H4 (cell line): ENCODE measurements at regions not wholly inside any gene's neighbourhood (a gene's known extent, or its start where the extent isn't known, plus 50 kb on each side); places are given as distances from the start of the nearest gene placed in this dataset.

ENCODE experiments used
- DNase-seq: peaks from one replicate; pipeline ENCODE4 v3.0.0-alpha.2; 2015; ENCODE audit warnings: low spot score

DNA sequence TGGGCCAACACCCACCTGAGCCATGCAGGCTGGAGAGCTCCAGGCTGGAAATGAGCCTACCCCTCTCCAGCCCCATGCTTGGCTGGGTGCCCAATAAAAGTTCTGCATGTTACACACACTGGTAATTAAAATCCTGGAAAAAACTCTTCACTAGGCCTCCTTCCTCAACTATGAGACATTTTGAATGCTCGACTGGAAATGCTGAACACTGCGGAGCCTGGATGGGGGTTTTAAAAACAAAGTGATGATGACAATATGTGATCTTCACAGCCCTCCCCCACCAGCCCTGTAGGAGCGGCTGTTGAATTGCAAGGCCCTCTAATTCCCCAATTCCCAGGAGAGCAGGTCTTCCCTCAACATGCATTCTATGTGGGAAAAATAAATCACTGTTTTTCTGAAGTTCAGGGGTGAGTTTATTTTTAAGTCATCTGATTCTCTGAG is 179.2 kb downstream of the TTC32 start:
- no peak for DNase-seq

DNA sequence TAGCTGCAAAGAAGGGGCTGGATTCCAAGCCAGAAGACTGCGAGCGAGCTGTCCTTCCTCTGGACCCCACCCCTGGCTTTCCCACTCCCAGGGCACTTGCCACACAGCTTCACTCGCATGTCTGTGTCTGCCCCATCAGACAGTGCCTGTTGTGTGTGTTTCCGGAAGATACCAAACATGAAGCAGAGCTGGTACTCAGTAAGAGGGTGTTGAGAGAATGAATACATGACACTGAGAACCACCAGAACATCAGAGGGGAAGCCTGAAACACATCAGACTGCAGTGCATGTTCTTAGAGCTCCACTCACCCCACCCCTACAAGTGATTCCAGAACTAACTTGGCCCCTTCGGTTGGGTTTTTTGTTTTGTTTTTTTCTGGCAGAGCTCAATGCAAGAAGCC is 181.5 kb downstream of the TTC32 start:
- no peak for DNase-seq

DNA sequence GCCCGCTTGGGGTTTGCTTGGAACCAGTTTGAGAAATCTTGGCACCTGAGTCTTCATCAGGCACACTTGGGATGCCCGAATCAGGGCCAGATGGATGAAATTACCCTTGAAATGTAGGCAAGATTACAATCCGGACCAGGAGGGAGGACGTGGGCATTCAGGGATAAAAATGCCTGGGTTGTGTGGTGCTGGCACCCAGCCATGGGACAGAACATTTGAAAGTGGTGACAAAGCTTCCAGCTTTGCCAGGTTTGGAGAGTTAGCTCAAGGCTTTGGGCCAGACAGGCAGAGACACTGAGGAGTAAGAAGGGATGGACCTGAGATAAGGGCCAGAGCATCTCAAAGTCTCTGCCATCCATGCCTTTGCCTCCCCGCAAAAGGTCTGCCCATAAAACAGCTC is 182.2 kb downstream of the TTC32 start:
- no peak for DNase-seq

DNA sequence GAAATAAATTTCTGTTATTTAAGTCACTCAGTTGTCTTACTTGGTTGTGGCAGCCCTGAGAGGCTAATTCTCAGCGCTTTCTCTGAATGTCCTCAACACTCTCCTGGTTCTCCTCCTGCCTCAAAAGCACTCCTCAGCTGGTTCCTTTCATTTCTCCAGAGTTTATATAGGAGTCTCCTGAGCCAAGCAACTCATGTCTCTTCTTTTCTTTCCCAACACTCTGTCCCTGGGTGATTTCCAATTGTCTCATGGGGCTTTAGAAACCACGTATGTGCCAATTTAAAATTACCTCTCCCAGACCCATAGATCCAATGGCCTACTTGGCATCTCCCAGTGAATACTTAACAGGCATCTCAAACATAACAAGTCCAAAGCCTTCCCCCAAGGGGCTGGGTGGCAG is 184.3 kb downstream of the TTC32 start:
- no peak for DNase-seq

DNA sequence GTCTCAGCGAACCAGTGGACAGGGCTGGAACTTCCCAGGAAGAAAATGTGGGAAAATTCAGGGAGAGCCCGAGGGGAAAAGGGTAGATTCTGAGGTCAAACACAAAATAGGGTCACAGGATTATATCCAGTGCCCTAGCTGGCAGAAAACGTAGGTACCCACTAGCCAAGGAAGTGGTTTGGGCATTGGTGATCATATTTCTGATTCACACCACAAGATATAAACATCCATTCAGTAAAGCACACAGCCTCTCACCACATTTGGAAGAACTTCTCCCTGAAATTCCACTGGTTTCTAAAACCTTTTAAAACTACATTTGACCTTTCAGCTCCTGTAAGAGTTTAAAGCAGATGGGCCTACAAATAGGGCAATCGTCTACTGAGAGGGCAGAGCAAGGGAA is 186.9 kb downstream of the TTC32 start:
- DNase-seq: peak; percentile 85

DNA sequence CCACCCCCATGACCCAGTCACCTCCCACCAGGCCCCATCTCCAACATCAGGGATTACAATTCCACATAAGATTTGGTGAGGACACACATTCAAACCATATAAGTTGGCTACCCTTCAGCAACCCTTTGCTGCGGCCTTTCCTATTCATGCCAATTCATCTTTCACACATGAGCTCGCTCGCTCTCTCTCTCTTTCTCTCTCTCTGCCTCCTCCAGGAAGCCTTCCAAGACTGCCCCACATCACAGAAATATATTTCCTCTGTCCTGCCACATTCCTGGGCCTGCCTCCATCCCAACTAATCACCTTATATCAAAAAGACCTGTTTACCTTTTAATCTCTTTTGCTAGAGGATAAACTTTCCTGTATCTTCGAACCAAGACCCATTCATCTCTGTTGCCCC is 188.9 kb downstream of the TTC32 start:
- no peak for DNase-seq

DNA sequence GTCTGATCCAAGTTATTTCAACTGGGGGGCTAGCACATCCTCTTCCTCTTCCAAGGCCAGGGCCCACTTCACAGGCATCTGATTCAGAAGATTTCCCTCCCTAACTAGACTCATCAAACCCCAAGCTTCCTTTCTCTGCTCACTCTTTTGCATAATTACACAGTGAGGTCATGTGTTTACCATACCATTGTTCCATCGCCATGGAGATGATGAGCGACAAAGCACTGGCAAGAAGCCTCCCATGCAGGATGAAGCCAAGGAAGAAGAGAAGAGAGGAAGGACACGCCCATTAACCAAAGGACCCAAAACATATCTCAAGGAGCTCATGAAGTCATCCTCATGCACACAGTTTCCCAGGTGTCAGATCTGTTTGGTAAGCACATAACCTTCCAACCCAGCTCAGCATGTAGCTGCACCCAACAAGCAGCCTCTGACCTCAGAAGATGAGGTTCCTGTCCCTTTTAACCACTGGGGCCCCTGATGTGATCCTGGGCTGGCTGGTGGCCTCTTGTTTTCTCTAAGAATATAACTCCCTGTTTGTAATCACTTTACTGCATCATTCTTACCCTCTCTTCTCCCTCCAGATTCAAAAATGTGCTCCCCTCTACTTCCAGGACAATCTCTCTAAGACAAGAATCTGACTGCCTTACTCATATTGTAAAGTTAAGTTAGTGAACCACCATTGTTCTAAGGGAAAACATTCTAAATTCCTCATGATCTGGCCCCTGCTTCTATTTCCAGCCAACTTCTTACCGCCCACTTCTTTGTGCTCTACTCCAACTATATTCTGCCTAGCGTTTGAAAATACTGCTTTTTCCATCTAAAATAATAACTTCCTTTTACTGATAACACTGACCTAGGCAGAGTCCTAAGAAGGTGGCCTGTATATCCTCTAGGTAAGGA is 190.1 kb downstream of the TTC32 start:
- DNase-seq: peak; percentile 74

DNA sequence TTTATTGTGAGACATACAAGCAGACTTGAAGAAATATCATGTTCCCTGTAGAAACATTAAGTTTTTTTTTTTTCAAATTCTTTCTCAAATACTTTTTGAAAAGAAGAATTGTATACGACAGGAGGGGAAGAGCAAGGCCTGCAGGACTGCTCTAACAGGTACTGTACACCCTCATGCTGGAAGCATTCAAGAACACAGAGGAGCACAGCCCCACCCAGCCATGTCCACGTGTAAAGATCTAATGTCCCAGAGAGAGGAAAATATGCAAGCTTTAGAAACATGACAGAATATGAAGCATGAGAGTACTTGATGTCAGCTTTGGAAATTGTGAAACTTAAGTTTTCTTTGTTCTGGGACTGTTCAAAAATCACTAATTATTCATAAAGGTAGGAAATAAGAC is 191.6 kb downstream of the TTC32 start:
- no peak for DNase-seq

DNA sequence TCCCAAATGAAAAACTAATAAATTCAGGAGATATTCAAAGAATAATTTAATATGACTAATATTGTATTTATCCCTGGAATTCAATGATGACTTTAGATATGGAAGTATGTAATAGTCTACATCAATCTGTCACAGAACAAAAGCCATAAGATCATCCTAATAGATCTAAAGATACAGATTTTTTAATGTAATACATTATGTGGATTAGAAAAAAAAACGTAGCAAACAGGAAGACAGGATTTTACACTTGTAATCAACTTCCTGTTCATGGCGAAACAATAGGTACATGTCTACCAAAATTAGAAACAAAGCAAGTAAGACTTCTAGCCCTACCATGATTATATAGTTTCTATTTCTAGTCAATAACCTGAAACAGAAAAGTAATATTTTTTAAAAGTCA is 192.2 kb downstream of the TTC32 start:
- no peak for DNase-seq

DNA sequence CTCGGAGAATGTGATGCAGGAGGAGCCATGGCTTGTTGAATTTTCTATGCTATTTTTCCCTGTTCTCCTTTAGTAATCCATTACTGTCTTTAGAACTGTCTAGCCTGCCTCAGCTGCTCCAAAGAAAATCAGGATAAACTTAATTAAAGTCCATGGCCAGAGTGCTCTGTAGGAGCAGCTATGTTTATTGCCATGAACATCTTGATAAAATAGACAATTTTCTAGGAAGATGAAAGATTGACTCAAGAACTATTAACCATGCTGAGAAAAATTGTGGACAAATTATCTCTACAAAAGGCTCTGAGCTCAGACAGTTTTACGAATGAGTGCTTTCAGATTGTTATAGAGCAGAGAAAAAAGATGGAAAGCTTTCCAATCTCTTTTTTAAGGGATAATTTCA is 193.0 kb downstream of the TTC32 start:
- DNase-seq: no peak

DNA sequence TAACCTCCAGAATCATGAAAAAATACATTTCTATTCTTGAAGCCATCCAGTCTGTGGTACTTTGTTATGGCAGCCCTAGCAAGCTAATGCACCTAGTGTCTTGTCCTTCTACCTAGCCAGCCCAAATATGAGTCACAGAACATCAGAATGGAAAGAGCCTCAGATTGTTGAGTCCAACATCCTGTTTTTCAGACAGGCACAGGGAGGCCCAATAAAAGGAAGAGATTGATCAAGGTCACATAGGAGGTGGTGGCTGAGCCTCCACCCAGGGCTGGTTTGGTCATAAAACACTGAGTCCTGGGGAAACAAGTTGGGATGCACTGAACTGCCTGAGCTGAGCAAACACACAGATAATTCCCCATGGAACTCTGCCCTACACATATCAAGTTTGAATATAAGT is 195.5 kb downstream of the TTC32 start:
- DNase-seq: no peak

DNA sequence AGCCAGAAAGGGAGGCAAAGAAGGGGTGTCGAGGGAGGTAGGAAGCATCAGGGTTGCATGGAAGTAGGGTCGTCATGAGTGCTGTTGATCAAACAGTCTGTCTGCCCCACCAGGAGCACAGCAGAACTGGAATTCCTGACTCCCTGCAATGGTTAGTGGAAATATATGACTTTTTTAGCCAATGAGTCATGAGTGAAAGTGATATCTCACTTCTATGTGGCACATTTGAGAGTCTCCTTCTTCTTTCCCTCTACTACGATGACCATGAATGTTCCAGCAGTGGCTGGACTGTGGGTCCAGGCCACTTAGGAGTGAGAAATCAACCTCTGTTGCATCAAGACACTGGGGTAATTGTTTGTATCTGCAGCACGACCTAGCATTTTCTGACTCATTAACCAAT is 199.5 kb downstream of the TTC32 start:
- DNase-seq: no peak

DNA sequence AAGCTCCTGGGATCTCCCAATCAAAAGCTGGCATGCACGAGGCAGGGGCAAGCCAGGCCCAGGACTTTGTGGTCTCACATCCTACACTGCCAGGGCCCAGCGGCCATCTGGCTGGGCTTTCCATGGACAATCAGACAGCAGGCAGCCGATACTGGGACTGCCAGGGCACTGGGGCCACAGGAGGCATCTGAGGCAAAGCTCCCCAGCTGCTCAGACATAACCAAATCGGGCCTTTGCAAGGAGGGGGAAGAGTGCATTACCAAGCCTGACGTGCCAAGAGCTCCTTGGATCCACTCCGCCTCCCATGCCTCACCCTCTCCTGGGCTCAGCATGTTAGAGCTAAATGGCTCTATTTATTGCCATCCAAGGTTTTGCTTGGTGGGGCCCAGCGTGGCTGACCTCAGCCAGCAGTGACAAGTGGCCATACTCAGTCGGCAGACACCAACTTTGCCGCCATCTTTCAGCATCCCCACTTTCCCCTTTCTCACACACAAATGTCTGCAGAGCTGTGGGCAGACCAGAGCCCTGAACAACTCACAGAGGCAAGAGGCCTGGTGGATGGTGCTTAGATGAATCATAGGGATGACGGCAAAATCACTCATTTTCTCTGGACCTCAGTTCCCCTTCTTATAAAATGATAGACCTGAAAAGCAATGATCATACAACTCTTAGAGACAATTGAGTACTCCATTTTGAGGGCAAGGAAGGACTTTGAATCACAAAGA is 200.8 kb downstream of the TTC32 start:
- no peak for DNase-seq

DNA sequence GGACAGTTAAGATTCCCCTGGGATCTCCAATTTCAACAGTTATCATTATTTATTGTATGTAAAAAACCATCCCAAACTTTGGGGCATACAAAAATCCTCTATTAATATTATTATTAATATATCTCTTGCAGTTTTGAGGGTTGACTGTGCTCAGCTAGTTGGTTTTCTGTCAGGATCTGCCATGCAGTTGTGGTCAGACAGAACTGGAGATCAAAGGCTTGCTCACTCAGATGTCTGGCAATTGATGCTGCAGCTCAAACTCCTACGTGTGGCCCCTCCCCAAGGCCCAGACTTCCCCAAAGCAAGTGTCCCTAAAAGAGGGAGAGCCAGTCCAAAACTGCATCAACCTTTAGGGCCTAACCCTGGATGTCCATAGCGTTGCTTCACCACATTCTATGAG is 204.7 kb downstream of the TTC32 start:
- no peak for DNase-seq

DNA sequence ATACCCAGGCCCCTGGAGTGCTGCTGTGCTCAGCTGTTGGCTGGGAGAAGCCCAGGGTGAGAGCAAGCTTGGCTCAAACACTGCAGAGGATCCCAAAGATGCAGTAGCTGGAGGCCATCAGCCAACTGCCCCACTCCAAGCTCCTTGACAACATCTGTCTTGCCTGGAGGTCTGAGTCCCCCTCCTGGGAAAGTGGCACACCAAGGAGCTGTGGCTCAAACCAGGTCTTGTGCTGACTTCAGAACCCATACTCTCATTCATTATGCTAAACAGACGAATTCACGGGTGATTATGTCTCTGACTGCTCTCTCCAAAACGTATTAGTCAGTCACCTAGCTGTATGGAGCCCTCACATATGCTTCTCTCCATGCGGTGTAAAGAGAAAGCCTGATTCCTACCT is 206.1 kb downstream of the TTC32 start:
- no peak for DNase-seq

DNA sequence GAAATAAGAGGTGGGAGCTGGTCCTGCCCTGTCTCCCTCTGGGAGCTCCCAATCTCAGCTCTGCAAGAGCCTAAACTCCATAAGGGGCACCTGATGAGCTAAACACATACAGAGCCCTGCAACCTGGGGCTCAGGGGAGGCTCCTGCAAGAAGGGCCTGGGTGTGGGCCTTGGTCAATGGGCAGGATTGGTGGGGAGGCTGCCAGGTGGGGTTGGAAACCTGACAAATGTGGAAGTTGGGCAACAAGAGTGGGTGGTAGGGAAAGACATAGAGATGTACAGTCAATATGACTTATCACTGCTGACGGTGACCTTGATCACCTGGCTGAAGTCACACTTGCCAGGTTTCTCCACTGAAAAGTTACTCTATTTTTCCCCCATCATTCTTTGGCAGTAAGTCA is 209.9 kb downstream of the TTC32 start:
- no peak for DNase-seq

DNA sequence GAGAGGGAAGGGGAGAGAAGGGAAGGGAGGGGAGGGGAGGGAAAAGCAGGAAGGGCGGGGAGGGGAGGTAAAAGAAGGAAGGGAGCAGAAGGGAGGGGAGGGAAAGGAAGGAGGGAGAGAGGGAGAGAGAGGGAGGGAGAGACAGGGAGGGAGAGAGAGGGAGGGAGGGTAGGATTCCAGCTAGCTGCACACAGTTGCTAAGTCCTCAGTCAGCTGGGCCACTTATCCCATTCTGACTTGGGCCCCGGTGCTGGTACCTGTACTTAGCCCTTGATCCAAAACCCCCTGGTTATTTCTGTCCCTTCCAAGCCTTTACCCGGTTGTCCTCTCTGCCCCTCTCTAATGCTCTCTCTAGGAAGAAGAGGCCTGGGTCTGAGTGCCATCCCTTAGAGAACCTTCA is 211.4 kb downstream of the TTC32 start:
- no peak for DNase-seq

DNA sequence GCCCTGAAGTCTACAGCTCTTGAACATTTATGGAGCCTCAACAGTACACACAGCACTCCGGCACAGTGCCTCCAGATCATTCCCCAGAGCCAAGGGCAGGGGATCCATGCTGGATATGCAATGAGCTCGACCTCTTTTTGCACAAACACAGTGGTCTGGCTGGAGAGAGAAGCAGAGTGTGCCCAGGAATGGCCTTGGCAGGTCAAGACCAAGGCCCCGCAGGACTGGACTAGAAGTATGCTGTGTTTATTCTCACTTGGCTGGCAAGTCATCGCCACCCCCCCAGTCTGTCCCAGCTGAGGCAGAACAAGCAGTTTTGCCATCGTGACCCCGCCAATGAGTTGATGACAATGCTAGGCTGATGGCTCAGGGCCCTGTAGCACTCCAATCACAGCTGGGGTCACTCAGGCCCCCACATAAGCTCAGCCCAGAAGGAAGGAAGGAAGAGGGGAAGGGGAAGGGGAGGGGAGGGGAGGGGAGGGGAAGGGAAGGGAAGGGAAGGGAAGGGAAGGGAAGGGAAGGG is 212.1 kb downstream of the TTC32 start:
- DNase-seq: no peak

DNA sequence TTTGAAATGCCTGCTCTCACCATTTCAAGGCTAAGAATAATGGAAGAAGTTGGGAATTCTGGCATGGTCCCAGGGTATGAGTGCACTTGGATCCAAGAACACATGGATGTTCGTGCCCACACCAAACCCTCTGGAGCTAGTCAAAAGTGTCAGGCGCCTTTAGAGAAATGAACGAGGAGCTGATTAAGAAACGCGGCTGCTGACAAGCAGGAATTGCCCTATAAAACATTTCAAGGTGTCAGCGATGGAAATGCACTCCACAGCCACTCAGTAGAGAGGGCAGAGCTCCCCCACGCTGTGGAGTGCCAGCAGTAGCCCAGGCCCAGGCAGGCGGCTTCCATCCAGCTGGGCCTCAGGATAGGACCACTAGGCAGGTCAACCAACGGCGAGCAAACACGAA is 213.7 kb downstream of the TTC32 start:
- DNase-seq: no peak

DNA sequence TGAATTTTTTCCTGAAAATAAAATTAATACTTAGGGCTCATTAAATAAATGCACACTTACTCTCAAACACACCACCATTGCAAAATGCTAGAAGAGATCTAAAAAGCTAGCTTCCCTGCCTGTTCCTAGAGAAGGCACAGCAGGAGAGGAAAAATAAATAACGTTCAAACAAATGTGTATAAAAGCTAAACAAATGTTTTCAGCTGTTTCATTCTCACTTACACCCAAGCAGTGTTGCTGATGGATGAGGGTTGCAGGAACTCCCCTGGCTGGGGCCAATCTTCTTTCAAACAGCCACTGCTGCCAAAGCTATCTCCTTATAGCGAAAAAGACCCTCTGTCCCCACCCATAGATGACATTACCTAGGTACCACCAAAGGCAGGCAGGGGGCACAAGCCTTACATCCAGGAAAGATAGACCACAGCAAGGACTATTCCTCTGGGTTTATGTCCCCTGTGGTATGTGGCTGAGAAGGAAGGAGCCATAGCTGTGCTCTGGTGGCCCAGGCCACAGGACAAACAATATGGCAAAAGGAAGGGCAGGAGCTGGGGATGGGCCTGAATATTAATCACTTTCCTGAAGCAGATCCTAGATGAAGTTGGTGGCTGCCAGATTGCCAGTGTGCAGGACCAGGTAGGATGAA is 214.6 kb downstream of the TTC32 start:
- no peak for DNase-seq

DNA sequence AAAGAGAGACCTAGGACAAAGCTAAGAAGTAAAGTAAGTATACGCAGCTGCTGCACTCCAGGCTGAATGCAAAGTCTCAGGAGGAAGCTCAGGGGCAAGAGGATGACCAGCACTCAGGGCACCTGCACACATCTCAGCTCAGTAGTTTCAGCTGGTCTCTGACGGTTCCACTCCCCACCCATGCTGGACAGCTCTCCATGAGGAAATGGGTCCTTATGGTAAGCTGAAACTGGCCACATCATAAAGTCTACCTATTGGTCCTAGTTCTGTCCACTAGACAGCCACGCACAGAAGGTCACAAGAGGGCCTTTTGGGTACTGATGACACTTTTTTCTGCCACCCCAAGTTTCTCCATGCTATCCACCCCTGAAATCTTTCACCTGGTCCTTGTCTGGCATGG is 215.3 kb downstream of the TTC32 start:
- no peak for DNase-seq

DNA sequence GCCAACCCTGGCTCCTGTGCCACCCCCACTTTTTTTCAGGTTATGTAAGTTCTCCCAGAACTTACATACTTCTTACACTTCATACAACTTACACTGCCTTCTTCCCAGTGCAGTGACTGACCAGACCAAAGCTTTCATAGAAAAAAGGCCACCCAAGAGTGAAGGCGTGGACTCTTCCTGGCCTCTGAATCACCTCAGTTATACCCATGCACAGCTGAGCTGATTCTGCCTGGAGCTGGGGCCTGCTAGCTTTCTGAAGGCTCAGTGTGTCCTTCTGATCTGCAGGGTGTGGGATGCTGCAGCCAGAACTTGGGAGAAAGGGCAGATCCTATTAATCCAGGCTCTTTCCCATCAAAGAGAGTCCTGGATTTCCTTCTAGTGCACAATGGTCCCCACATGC is 216.1 kb downstream of the TTC32 start:
- DNase-seq: no peak

DNA sequence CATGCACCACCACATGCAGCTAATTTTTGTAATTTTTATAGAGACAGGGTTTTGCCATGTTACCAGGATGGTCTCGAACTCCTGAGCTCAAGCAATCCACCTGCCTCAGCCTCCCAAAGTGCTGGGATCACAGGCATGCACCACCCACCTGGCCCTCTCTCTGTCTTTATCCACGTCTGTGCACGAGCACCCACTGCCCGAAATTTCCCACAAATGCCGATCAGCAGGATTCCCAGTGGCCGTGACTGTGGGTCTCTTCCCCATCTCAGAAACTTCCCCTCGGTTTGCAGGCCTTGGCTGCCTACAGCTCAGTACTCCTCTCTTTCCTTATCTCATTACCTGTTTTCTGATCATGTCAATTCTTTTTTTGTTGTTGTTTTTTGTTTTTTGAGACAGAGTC is 217.3 kb downstream of the TTC32 start:
- DNase-seq: no peak
